HepG2 (cell line): ENCODE measurements at regions not wholly inside any gene's neighbourhood (a gene's known extent, or its start where the extent isn't known, plus 50 kb on each side); places are given as distances from the start of the nearest gene placed in this dataset.

ENCODE experiments used
- ATAC-seq: fragments of 200-7000 bp; cut with Tn5 transposase; 3 replicates; pipeline ENCODE4 v1.9.1; 2020; ENCODE audit warnings: mild to moderate bottlenecking, moderate library complexity
- BruUV-seq: library from RNA; stranded (reverse); fragments of 400-500 nt; replicated peaks from 2 replicates; lab custom pipeline; 2021; lab: Mats Ljungman, UMichigan
- CTCF ChIA-PET: fragments of 300-600 bp; formaldehyde crosslinking; extraction: SDS; loops from one replicate; lab custom pipeline; 2021; ENCODE audit warnings: low total read pairs, inconsistent platforms, low intra/inter-chr PET ratio; lab: Yijun Ruan, JAX
- POLR2A ChIA-PET: fragments of 350-600 bp; sonication (Branson Sonifier 250); formaldehyde crosslinking; loops from one replicate; lab custom pipeline; 2020; ENCODE audit warnings: antibody characterized with exemption, inconsistent platforms; lab: Yijun Ruan, JAX
- DNase-seq: peaks from one replicate; pipeline ENCODE4 v3.0.0-alpha.2; 2015; ENCODE audit warnings: low spot score
- FAIRE-seq: peaks from 3 replicates; lab custom pipeline; 2011; peaks lifted over from hg19 to GRCh38; lab: Jason Lieb, UNC
- H2AFZ ChIP-seq: one replicate; pipeline ENCODE4 v1.6.1; 2011; ENCODE audit warnings: low read length, inconsistent platforms
- H3K27ac ChIP-seq: fragments of 300-600 bp; 3 replicates; pipeline ENCODE4 v1.8.0; 2011; ENCODE audit warnings: mixed run types, mild to moderate bottlenecking, mixed read lengths, low read length, inconsistent platforms; ENCODE audit not compliant: insufficient read depth; ENCODE audit errors: extremely low read length
- H3K27me3 ChIP-seq, 2 experiments: fragments of 200-600 bp in 1 of 2; 2 replicates in 1 of 2; 3 replicates in 1 of 2; pipeline versions ENCODE4 v1.6.0 to v1.8.0; 2011; ENCODE audit warnings: low read length in 2 of 2, mild to moderate bottlenecking in 2 of 2, moderate library complexity in 2 of 2, inconsistent platforms in 1 of 2; ENCODE audit not compliant: insufficient read depth in 2 of 2, control insufficient read depth in 1 of 2
- H3K36me3 ChIP-seq, 2 experiments: fragments of 200-600 bp in 1 of 2; replicated peaks in 1 of 2; 2 replicates in 1 of 2; 3 replicates in 1 of 2; pipeline versions ENCODE4 v1.5.1 to v1.8.0; 2011; ENCODE audit warnings: low read length in 2 of 2, inconsistent platforms in 1 of 2; ENCODE audit not compliant: insufficient read depth in 2 of 2, control insufficient read depth in 1 of 2
- H3K4me1 ChIP-seq: 2 replicates; pipeline ENCODE4 v1.5.1; 2012; ENCODE audit warnings: low read length, inconsistent platforms; ENCODE audit not compliant: insufficient read depth
- H3K4me2 ChIP-seq: 2 replicates; pipeline ENCODE4 v1.6.0; 2011; ENCODE audit warnings: low read depth, low read length, inconsistent platforms
- H3K4me3 ChIP-seq, 3 experiments: fragments of 200-600 bp in 1 of 3; sonication (generic), shearing (Covaris generic) in 1 of 3; replicated peaks in 1 of 3; 2 replicates each; pipeline ENCODE4 v1.5.1; 2011 to 2016; ENCODE audit warnings: low read length in 3 of 3, inconsistent platforms in 2 of 3, low read depth in 2 of 3, mild to moderate bottlenecking in 2 of 3, control low read depth in 1 of 3, mixed read lengths in 1 of 3; ENCODE audit not compliant: insufficient read depth in 1 of 3
- H3K79me2 ChIP-seq: one replicate; pipeline ENCODE4 v1.6.1; 2011; ENCODE audit warnings: low read length, inconsistent platforms; ENCODE audit not compliant: insufficient read depth
- H3K9ac ChIP-seq: 2 replicates; pipeline ENCODE4 v1.6.0; 2011; ENCODE audit warnings: mild to moderate bottlenecking, low read depth, low read length, inconsistent platforms; ENCODE audit not compliant: insufficient read depth
- H3K9me3 ChIP-seq: 2 replicates; pipeline ENCODE4 v1.5.1; 2012; ENCODE audit warnings: mild to moderate bottlenecking, low read length
- H4K20me1 ChIP-seq: 2 replicates; pipeline ENCODE4 v1.6.0; 2011; ENCODE audit warnings: inconsistent platforms, mild to moderate bottlenecking, low read length, moderate library complexity; ENCODE audit not compliant: insufficient read depth
- MTA1 ChIP-seq: sonication (generic); formaldehyde crosslinking; IDR thresholded peaks from 2 replicates; pipeline ENCODE4 v1.4.0; 2020; ENCODE audit warnings: missing genetic modification reagents, mild to moderate bottlenecking, borderline replicate concordance
- NCOA2 ChIP-seq: sonication (generic); formaldehyde crosslinking; IDR thresholded peaks from 2 replicates; pipeline ENCODE4 v1.8.0; 2022; ENCODE audit warnings: inconsistent platforms
- NCOR1 ChIP-seq: fragments of 200-600 bp; sonication (generic); IDR thresholded peaks from 2 replicates; pipeline ENCODE4 v1.7.0; 2017; ENCODE audit warnings: antibody characterized with exemption, low read length, borderline replicate concordance
- RARG ChIP-seq: sonication (generic); formaldehyde crosslinking; IDR thresholded peaks from 2 replicates; pipeline ENCODE4 v1.4.0; 2020; ENCODE audit warnings: low read depth, mild to moderate bottlenecking, missing genetic modification reagents
- RXRA ChIP-seq: sonication (generic); formaldehyde crosslinking; IDR thresholded peaks from 2 replicates; pipeline ENCODE4 v1.5.1; 2020; ENCODE audit warnings: missing genetic modification reagents
- ZBTB3 ChIP-seq: sonication (generic); formaldehyde crosslinking; IDR thresholded peaks from 2 replicates; pipeline ENCODE4 v1.4.0; 2020; ENCODE audit warnings: low read depth, mild to moderate bottlenecking, moderate library complexity, missing genetic modification reagents, borderline replicate concordance
- ZKSCAN1 ChIP-seq: fragments of 150-350 bp; IDR thresholded peaks from 2 replicates; pipeline ENCODE4 v1.6.1; 2014; ENCODE audit warnings: low read length
- ZNF570 ChIP-seq: sonication (generic); formaldehyde crosslinking; IDR thresholded peaks from 2 replicates; pipeline ENCODE4 v1.4.0; 2020; ENCODE audit warnings: mild to moderate bottlenecking, missing genetic modification reagents, borderline replicate concordance
- ZNF607 ChIP-seq: sonication (generic); formaldehyde crosslinking; IDR thresholded peaks from 2 replicates; pipeline ENCODE4 v1.5.1; 2020; ENCODE audit warnings: missing genetic modification reagents, mild to moderate bottlenecking, borderline replicate concordance
- ZNF670 ChIP-seq: sonication (generic); formaldehyde crosslinking; IDR thresholded peaks from 2 replicates; pipeline ENCODE4 v1.8.0; 2022; ENCODE audit warnings: mild to moderate bottlenecking, missing genetic modification reagents, borderline replicate concordance
- ZZZ3 ChIP-seq: sonication (generic); formaldehyde crosslinking; IDR thresholded peaks from 2 replicates; pipeline ENCODE4 v1.4.0; 2020; ENCODE audit warnings: missing genetic modification reagents, mild to moderate bottlenecking, borderline replicate concordance
- WGBS: methylation state at CpG from one replicate; pipeline ENCODE4 v1.1.6; 2017; ENCODE audit warnings: low lambda C conversion rate; 5-methylcytosine and 5-hydroxymethylcytosine counted together
- in situ Hi-C: cut with HindIII; loops from 2 replicates; pipeline ENCODE4 v1.10.0; 2017; ENCODE audit warnings: low pct_unique_long_range_greater_than_20kb; ENCODE audit not compliant: extremely low pct_ligation_motif_present
- intact Hi-C: fragments of 100-400 bp; cut with micrococcal nuclease; formaldehyde crosslinking; loops from one replicate; pipeline ENCODE4 v1.10.0; 2022; ENCODE audit not compliant: unreplicated experiment

GRCh38 chr1:209443975-209444651 lies 139.4 kb upstream of the CAMK1G start:
- no peaks in the 10 kb centered on the region for H3K36me3 ChIP-seq
- no peaks in the 10 kb centered on the region; the same call in none of the 2 replicates for H3K9me3 ChIP-seq
- FAIRE-seq (no peak), ATAC-seq (no peak), DNase-seq (no peak)
- 1% methylated on average over 3 of the region's 3 CpGs for WGBS
- intact Hi-C loops: no loop called here
- no peaks in the 10 kb centered on the region for H3K27me3 ChIP-seq
- H3K4me2 ChIP-seq: no peak overlapping the region
- no peaks in the 10 kb centered on the region for H3K79me2 ChIP-seq
- no peak overlapping the region for H3K9ac ChIP-seq
- no TSS peak for BruUV-seq
- ChIA-PET CTCF (no interaction called here), POLR2A (no interaction called here)
- TF ChIP-seq RXRA (CRISPR knock-in tag) (no peak), ZKSCAN1 (no peak), ZNF607 (CRISPR knock-in tag) (no peak), RARG (no peak), NCOR1 (no peak), ZNF570 (CRISPR knock-in tag) (no peak), MTA1 (CRISPR knock-in tag) (no peak), NCOA2 (CRISPR knock-in tag) (no peak), ZZZ3 (CRISPR knock-in tag) (no peak), ZNF670 (no peak), ZBTB3 (CRISPR knock-in tag) (no peak)
- in situ Hi-C loops: no loop called here
- no peak overlapping the region for H2AFZ ChIP-seq
- no peak overlapping the region for H3K4me3 ChIP-seq
- no peaks in the 10 kb centered on the region for H4K20me1 ChIP-seq
- H3K27ac ChIP-seq: no peak overlapping the region
- no peaks in the 10 kb centered on the region for H3K4me1 ChIP-seq
